Keratinocyte (primary cell): ENCODE measurements at regions not wholly inside any gene's neighbourhood (a gene's known extent, or its start where the extent isn't known, plus 50 kb on each side); places are given as distances from the start of the nearest gene placed in this dataset.

Source experiments
- DNase-seq: peaks from one replicate; pipeline ENCODE4 v3.0.0-alpha.2; 2011; ENCODE audit warnings: low read depth, missing footprints, low spot score
- FAIRE-seq: peaks from 2 replicates; lab custom pipeline; 2011; peaks lifted over from hg19 to GRCh38; lab: Jason Lieb, UNC
- H2AFZ ChIP-seq: 2 replicates; pipeline ENCODE4 v1.6.0; 2012; ENCODE audit warnings: low read length, control low read depth, inconsistent platforms; ENCODE audit not compliant: control insufficient read depth
- H3K27ac ChIP-seq: 2 replicates; pipeline ENCODE4 v1.5.1; 2011; ENCODE audit warnings: low read length; ENCODE audit not compliant: control insufficient read depth, insufficient read depth
- H3K27me3 ChIP-seq: 3 replicates; pipeline ENCODE4 v1.6.0; 2011; ENCODE audit warnings: low read length; ENCODE audit not compliant: control insufficient read depth, insufficient read depth; ENCODE audit errors: extremely low read depth
- H3K36me3 ChIP-seq, 2 experiments: 2 replicates in 1 of 2; 3 replicates in 1 of 2; pipeline ENCODE4 v1.5.1; 2011; ENCODE audit warnings: low read length in 2 of 2, mild to moderate bottlenecking in 1 of 2; ENCODE audit not compliant: control insufficient read depth in 2 of 2, insufficient read depth in 2 of 2; ENCODE audit errors: extremely low read depth in 1 of 2
- H3K4me1 ChIP-seq: 3 replicates; pipeline ENCODE4 v1.5.1; 2011; ENCODE audit warnings: low read length; ENCODE audit not compliant: control insufficient read depth, insufficient read depth; ENCODE audit errors: extremely low read depth
- H3K4me2 ChIP-seq: 3 replicates; pipeline ENCODE4 v1.6.0; 2011; ENCODE audit warnings: low read depth, low read length; ENCODE audit not compliant: control insufficient read depth, insufficient read depth; ENCODE audit errors: extremely low read depth
- H3K4me3 ChIP-seq, 3 experiments: fragments of 200-600 bp in 1 of 3; sonication (generic) in 1 of 3; 2 replicates in 2 of 3; 3 replicates in 1 of 3; pipeline ENCODE4 v1.5.1; 2011 to 2016; ENCODE audit warnings: low read length in 3 of 3, mild to moderate bottlenecking in 3 of 3, control low read depth in 2 of 3, inconsistent platforms in 1 of 3, low read depth in 1 of 3, mixed read lengths in 1 of 3, mixed run types in 1 of 3, moderate library complexity in 1 of 3; ENCODE audit not compliant: control insufficient read depth in 2 of 3, insufficient read depth in 2 of 3; ENCODE audit errors: extremely low read depth in 1 of 3
- H3K79me2 ChIP-seq: 2 replicates; pipeline ENCODE4 v1.6.0; 2012; ENCODE audit warnings: low read length; ENCODE audit not compliant: control insufficient read depth, insufficient read depth
- H3K9ac ChIP-seq: 3 replicates; pipeline ENCODE4 v1.6.0; 2011; ENCODE audit warnings: low read length; ENCODE audit not compliant: control insufficient read depth, insufficient read depth; ENCODE audit errors: extremely low read depth
- H3K9me1 ChIP-seq: 3 replicates; pipeline ENCODE4 v1.6.0; 2011; ENCODE audit warnings: low read length; ENCODE audit not compliant: control insufficient read depth, insufficient read depth; ENCODE audit errors: extremely low read depth
- H3K9me3 ChIP-seq: 2 replicates; pipeline ENCODE4 v1.5.1; 2012; ENCODE audit warnings: low read depth, low read length; ENCODE audit not compliant: control insufficient read depth
- H4K20me1 ChIP-seq: 3 replicates; pipeline ENCODE4 v1.6.0; 2011; ENCODE audit warnings: low read length; ENCODE audit not compliant: control insufficient read depth, insufficient read depth; ENCODE audit errors: extremely low read depth
- CTCF ChIP-seq, 3 experiments: IDR thresholded peaks in 1 of 3; conservative IDR thresholded peaks in 1 of 3; optimal IDR thresholded peaks in 1 of 3; 2 replicates in 2 of 3; 3 replicates in 1 of 3; pipeline versions ENCODE3 to v1.5.1; 2011; ENCODE audit warnings: low read length in 3 of 3, mild to moderate bottlenecking in 3 of 3, moderate library complexity in 2 of 3, control low read depth in 1 of 3, inconsistent platforms in 1 of 3; ENCODE audit not compliant: insufficient read depth in 2 of 3; ENCODE audit errors: extremely low read depth in 1 of 3
- EZH2 ChIP-seq: IDR thresholded peaks from one replicate; pipeline ENCODE4 v1.6.1; 2012; ENCODE audit warnings: inconsistent platforms, mild to moderate bottlenecking, low read length, moderate library complexity
- dilution Hi-C: fragments of 300-500 bp; cut with MboI; formaldehyde crosslinking; loops from one replicate; pipeline ENCODE4 v1.7.0; 2020; ENCODE audit warnings: low sequenced_read_pairs; ENCODE audit not compliant: extremely low pct_ligation_motif_present

GRCh38 chr18:24805156-24805555 lies 344.7 kb downstream of the HRH4 start:
- Histone ChIP-seq H2AFZ (no peak overlapping the region), H3K4me2 (no peak overlapping the region), H3K4me1 (no peaks in the 10 kb centered on the region), H3K4me3 (no peak overlapping the region), H3K9me1 (no peaks in the 10 kb centered on the region), H3K27me3 (no peaks in the 10 kb centered on the region), H3K36me3 (no peaks in the 10 kb centered on the region), H3K9me3 (no peaks in the 10 kb centered on the region), H3K9ac (no peak overlapping the region), H4K20me1 (no peaks in the 10 kb centered on the region), H3K79me2 (no peaks in the 10 kb centered on the region), H3K27ac (no peak overlapping the region)
- dilution Hi-C loops = no loop called here
- TF ChIP-seq CTCF (optimal IDR thresholded peaks at IDR 0.05 in 1 of 3, IDR thresholded peaks at IDR 0.05 in 1 of 3, conservative IDR thresholded peaks at IDR 0.05 in 1 of 3; ENCODE audit: extremely low read depth in 1 of 3, insufficient read depth in 2 of 3, low read length in 3 of 3) (no peak), EZH2 (no peak)
- no peak for FAIRE-seq
- DNase-seq = no peak

DNA sequence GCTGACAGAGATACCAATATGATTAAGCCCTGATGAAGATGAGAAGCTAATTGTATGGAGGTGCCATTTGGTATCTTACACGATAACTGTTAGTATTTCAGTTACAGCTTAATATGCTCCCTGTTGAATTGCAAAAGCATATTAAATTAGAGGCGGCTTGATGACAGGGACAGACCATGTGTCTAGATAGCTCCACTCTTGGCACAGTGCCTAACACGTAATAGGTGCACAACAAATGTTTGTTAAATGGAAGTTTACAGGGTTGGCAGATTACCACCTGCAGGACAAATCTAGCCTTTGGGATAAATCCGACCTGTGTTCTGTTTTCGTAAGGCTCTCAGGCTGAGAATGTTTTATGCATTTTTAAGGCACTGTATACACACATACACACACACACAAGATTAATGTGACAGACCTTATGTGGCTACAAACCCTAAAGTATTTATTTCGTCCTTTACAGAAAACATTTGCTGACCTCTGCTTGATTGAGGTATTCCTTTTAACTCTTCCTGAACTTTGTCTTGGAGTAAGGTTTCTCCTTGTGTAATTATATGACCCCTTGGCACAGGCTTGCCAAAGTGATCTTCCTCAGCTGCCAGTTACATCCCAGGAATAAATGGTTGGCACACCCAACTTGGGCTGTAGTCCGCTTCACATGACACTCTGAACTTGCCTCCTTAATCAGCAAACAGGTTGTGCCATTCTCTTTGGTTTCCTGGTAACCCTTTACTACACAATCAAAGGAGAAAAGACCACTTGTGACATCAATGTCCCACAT lies 348.9 kb downstream of the HRH4 start:
- TF ChIP-seq EZH2 (no peak), CTCF (optimal IDR thresholded peaks at IDR 0.05 in 1 of 3, IDR thresholded peaks at IDR 0.05 in 1 of 3, conservative IDR thresholded peaks at IDR 0.05 in 1 of 3; ENCODE audit: extremely low read depth in 1 of 3, insufficient read depth in 2 of 3, low read length in 3 of 3) (no peak)
- FAIRE-seq (no peak), DNase-seq (no peak)
- no peaks in the 10 kb centered on the region for H3K36me3 ChIP-seq
- no peak overlapping the region for H3K9ac ChIP-seq
- no peaks in the 10 kb centered on the region for H3K4me1 ChIP-seq
- no peaks in the 10 kb centered on the region for H3K79me2 ChIP-seq
- no peaks in the 10 kb centered on the region for H3K9me3 ChIP-seq
- no peak overlapping the region for H2AFZ ChIP-seq
- no peaks in the 10 kb centered on the region for H3K27me3 ChIP-seq
- dilution Hi-C loops = no loop called here
- H3K27ac ChIP-seq = no peak overlapping the region
- no peaks in the 10 kb centered on the region for H3K9me1 ChIP-seq
- H3K4me2 ChIP-seq = no peak overlapping the region
- no peaks in the 10 kb centered on the region for H4K20me1 ChIP-seq
- H3K4me3 ChIP-seq = no peak overlapping the region
